ENCODE measurements at regions not wholly inside any gene's neighbourhood (a gene's known extent, or its start where the extent isn't known, plus 50 kb on each side); places are given as distances from the start of the nearest gene placed in this dataset.

- Histone ChIP-seq H3K9me3 (no peaks in the 10 kb centered on the region), H3K36me3 (ENCODE audit: control insufficient read depth, insufficient read depth, low read length) (no peaks in the 10 kb centered on the region), H3K4me3 (ENCODE audit: low read depth, low read length) (no peak overlapping the region), H3K27me3 (replicated peaks; ENCODE audit: control insufficient read depth, insufficient read depth, low read length) (no peaks in the 10 kb centered on the region), H3K4me1 (no peaks in the 10 kb centered on the region)
- intact Hi-C loops (cut with micrococcal nuclease; ENCODE audit: unreplicated experiment), result no loop called here
- no peaks in the 10 kb centered on the region for H3K4me1 Mint-ChIP-seq (ENCODE audit: low read depth, unreplicated experiment)
- no peak overlapping the region for H3K27ac Mint-ChIP-seq (ENCODE audit: unreplicated experiment)
- no peak overlapping the region for H3K4me3 Mint-ChIP-seq (ENCODE audit: unreplicated experiment)
- H3K36me3 Mint-ChIP-seq (ENCODE audit: insufficient read depth, unreplicated experiment), result no peaks in the 10 kb centered on the region
- H3K9me3 Mint-ChIP-seq (ENCODE audit: unreplicated experiment), result peaks cover 3% of the 10 kb centered on the region
- DNase-seq, result no peak
- no TSS peak for BruUV-seq (replicated peaks)
- peaks cover 8% of the 10 kb centered on the region for H3K27me3 Mint-ChIP-seq (ENCODE audit: insufficient read depth, unreplicated experiment)
- TF ChIP-seq CTCF (IDR thresholded peaks at IDR 0.05; ENCODE audit: insufficient read depth in 1 of 2, low read depth in 1 of 2, low read length in 1 of 2, severe bottlenecking in 1 of 2, unreplicated experiment in 1 of 2), result no peak
- ChIA-PET POLR2A (no interaction called here), CTCF (no interaction called here)
Measured at GRCh38 chr17:33562792-33563191, 269.7 kb upstream of the ASIC2 start.

- intact Hi-C loops (cut with micrococcal nuclease; ENCODE audit: unreplicated experiment), result no loop called here
- Histone ChIP-seq H3K9me3 (no peaks in the 10 kb centered on the region), H3K4me3 (ENCODE audit: low read depth, low read length) (no peak overlapping the region)
Measured at GRCh38 chr17:33564146-33564545, 271.1 kb upstream of the ASIC2 start.

GRCh38 chr17:33567223-33567622 lies 274.1 kb upstream of the ASIC2 start:
- Mint-ChIP-seq H3K27ac (ENCODE audit: unreplicated experiment) (no peak overlapping the region), H3K27me3 (ENCODE audit: insufficient read depth, unreplicated experiment) (peaks cover 19% of the 10 kb centered on the region), H3K4me3 (ENCODE audit: unreplicated experiment) (no peak overlapping the region), H3K9me3 (ENCODE audit: unreplicated experiment) (no peaks in the 10 kb centered on the region), H3K4me1 (ENCODE audit: low read depth, unreplicated experiment) (no peaks in the 10 kb centered on the region), H3K36me3 (ENCODE audit: insufficient read depth, unreplicated experiment) (no peaks in the 10 kb centered on the region)
- Histone ChIP-seq H3K4me1 (no peaks in the 10 kb centered on the region), H3K27me3 (replicated peaks; ENCODE audit: control insufficient read depth, insufficient read depth, low read length) (no peaks in the 10 kb centered on the region), H3K4me3 (ENCODE audit: low read depth, low read length) (no peak overlapping the region), H3K9me3 (no peaks in the 10 kb centered on the region), H3K36me3 (ENCODE audit: control insufficient read depth, insufficient read depth, low read length) (no peaks in the 10 kb centered on the region)
- no TSS peak for BruUV-seq (replicated peaks)
- intact Hi-C loops (cut with micrococcal nuclease; ENCODE audit: unreplicated experiment), result no loop called here
- POLR2A ChIA-PET, result no interaction called here
- TF ChIP-seq CTCF (IDR thresholded peaks at IDR 0.05; ENCODE audit: insufficient read depth in 1 of 2, low read depth in 1 of 2, low read length in 1 of 2, severe bottlenecking in 1 of 2, unreplicated experiment in 1 of 2), result no peak
- DNase-seq, result no peak
- CTCF ChIA-PET, result no interaction called here

More at GRCh38 chr17:33564146-33564545, 271.1 kb upstream of the ASIC2 start:
- DNase-seq, result no peak
- Mint-ChIP-seq H3K27me3 (ENCODE audit: insufficient read depth, unreplicated experiment) (peaks cover 8% of the 10 kb centered on the region), H3K9me3 (ENCODE audit: unreplicated experiment) (no peaks in the 10 kb centered on the region), H3K27ac (ENCODE audit: unreplicated experiment) (no peak overlapping the region), H3K36me3 (ENCODE audit: insufficient read depth, unreplicated experiment) (no peaks in the 10 kb centered on the region), H3K4me3 (ENCODE audit: unreplicated experiment) (no peak overlapping the region), H3K4me1 (ENCODE audit: low read depth, unreplicated experiment) (no peaks in the 10 kb centered on the region)
- TF ChIP-seq CTCF (IDR thresholded peaks at IDR 0.05; ENCODE audit: insufficient read depth in 1 of 2, low read depth in 1 of 2, low read length in 1 of 2, severe bottlenecking in 1 of 2, unreplicated experiment in 1 of 2), result no peak
- Histone ChIP-seq H3K27me3 (replicated peaks; ENCODE audit: control insufficient read depth, insufficient read depth, low read length) (no peaks in the 10 kb centered on the region), H3K36me3 (ENCODE audit: control insufficient read depth, insufficient read depth, low read length) (no peaks in the 10 kb centered on the region), H3K4me1 (no peaks in the 10 kb centered on the region)
- no TSS peak for BruUV-seq (replicated peaks)
- ChIA-PET POLR2A (no interaction called here), CTCF (interaction anchor here (0.9 kb wide), 1 partner anchor 24 kb away, joined by 3 read pairs; no protein-coding TSS in a partner anchor)
